ENCODE measurements at regions not wholly inside any gene's neighbourhood (a gene's known extent, or its start where the extent isn't known, plus 50 kb on each side); places are given as distances from the start of the nearest gene placed in this dataset.

DNA sequence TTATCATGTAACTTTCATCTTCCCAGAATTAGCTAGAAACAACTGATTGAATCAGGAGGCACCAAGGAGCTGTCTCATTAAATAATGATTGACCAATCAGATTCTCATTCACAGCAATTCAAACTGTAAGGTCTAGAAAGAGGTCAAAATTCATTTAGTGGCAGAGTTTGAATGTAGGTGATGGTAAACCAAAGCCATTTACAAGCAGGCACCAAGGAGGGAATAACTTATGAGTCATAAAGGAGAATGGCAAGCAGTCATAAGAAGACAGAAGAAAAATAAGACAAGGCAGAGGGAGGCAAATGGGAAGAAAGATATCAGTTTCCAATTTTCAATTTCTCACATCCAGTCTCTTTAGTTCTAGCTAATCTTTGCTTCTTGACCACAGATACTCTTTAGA is 52.9 kb upstream of the DEFB112 start:
- no peak for DNase-seq (ENCODE audit: low read depth)
- TF ChIP-seq, protein P1, sequence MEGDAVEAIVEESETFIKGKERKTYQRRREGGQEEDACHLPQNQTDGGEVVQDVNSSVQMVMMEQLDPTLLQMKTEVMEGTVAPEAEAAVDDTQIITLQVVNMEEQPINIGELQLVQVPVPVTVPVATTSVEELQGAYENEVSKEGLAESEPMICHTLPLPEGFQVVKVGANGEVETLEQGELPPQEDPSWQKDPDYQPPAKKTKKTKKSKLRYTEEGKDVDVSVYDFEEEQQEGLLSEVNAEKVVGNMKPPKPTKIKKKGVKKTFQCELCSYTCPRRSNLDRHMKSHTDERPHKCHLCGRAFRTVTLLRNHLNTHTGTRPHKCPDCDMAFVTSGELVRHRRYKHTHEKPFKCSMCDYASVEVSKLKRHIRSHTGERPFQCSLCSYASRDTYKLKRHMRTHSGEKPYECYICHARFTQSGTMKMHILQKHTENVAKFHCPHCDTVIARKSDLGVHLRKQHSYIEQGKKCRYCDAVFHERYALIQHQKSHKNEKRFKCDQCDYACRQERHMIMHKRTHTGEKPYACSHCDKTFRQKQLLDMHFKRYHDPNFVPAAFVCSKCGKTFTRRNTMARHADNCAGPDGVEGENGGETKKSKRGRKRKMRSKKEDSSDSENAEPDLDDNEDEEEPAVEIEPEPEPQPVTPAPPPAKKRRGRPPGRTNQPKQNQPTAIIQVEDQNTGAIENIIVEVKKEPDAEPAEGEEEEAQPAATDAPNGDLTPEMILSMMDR (IDR thresholded peaks at IDR 0.05; ENCODE audit: insufficient read depth, low read depth, low read length, missing control alignments) = no peak
- H3K4me3 ChIP-seq (ENCODE audit: low read depth, low read length) = no peak overlapping the region

DNA sequence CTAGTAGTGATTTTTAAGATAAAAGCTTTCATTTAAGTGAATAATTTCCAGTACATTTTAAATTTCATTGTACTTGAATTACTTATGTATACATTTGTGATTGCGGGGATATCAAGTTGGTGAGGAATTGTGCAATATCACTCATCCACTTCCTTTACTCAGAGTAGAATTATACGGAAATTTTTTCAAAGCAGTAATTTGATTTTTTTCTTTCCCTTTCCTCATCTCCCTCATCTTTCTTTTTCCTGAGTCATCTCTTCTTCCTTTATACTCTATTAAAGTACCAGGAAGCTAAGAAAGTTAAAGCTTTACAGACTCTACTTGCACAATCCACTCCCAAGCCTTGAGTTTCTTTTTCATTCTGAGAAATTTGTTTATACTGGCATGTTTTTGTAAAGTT is 60.9 kb upstream of the DEFB112 start:
- no peak overlapping the region for H3K4me3 ChIP-seq (ENCODE audit: low read depth, low read length)
- TF ChIP-seq, protein P1 (IDR thresholded peaks at IDR 0.05; ENCODE audit: insufficient read depth, low read depth, low read length, missing control alignments) = no peak
- DNase-seq (ENCODE audit: low read depth) = no peak

DNA sequence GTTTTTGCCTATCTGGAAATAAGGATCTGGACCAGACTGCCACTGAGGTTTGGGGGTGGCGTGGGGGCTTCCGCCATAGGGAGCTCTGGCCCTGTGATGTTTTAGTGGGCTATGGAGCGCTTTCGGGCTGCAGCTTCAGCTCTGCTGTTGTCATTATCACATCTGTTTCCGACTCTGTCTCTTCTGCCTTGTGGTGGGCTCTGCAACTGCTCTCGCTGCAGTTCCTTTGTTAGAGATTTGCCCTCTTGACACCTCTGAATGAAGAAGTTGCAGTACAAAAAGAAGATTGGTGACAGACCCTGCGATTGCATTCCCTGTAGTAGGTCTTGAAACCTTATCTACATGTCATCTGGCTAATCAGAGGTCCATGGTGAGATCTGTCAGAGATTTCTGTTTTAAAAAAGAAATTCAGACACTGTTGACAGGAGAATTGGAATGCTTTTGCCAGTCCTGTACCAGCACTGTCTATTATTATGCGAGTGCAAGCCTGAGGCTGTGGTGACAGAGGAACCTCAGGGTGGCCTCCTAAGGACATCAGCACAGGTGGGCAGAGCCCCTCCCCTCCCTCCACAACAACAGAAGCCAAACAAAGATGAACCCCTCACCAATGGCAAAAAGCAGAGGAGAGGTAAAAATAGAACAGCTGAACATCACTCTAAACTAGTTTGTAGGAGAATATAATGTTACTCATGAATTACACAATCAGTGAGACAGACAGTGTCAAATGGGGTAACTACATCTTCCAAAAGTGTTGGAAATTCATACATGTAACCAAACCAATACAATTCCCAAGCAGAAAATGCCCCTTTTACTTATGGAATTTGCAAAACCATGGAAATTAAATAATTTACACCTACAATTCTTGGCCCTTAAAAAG is 63.5 kb upstream of the DEFB112 start:
- TF ChIP-seq, protein P1 (IDR thresholded peaks at IDR 0.05; ENCODE audit: insufficient read depth, low read depth, low read length, missing control alignments) = no peak
- DNase-seq (ENCODE audit: low read depth) = no peak
- no peak overlapping the region for H3K4me3 ChIP-seq (ENCODE audit: low read depth, low read length)

DNA sequence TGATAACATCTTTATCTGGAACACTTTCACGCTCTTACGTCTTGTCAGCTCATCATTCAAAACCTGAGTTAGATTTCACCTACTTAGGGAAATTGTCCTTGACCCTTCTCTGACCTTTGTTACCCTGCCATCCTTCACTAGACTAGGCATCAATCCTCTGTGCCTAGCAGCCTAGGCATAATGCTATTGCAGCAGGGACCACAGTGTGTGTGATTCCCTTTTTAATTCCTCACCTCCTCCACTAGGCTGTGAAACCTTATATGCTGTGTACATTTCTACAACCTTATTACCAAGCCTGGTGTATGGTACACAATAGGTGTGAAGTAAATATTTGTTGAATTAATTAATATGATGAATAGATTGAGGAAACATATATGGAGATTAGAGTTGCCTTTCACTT is 66.7 kb upstream of the DEFB112 start:
- no peak overlapping the region for H3K4me3 ChIP-seq (ENCODE audit: low read depth, low read length)
- DNase-seq (ENCODE audit: low read depth) = no peak
- TF ChIP-seq, protein P1 (IDR thresholded peaks at IDR 0.05; ENCODE audit: insufficient read depth, low read depth, low read length, missing control alignments) = no peak

DNA sequence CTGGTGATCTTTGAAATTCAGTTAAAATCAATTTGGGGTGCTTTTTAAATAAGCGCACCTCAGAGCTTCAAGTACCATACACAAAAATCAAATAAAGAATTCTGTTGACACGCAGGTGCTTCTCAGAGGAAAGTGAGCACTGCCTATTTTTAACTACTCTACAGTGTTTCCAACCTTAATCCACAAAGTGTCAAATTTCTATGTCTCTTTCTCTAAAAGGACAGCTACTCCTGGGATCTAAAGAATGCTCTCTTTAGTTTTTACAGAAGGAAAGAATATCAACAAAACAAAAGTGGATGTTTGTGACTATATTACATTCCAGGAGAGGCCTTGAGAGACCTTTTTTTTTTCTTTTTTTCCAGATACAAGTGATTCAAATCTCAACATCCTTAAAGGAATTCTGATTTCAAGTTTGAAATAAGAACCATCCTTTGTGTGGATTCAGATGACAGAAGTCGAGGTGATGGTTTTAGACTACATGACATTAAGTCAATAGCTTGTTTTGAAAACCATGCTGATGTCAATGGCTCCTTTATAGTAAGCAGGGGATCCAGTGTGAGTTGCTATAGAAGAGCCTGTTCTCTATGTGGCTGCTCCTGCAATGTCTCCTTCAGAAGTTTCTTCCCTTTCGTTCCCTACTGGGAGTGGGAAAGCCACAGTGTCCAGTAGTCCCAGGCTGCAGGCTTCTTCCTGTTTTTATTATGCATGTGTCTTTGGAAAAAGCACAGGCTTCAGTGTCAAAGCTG is 67.2 kb upstream of the DEFB112 start:
- no peak overlapping the region for H3K4me3 ChIP-seq (ENCODE audit: low read depth, low read length)
- no peak for DNase-seq (ENCODE audit: low read depth)
- TF ChIP-seq, protein P1 (IDR thresholded peaks at IDR 0.05; ENCODE audit: insufficient read depth, low read depth, low read length, missing control alignments) = no peak

DNA sequence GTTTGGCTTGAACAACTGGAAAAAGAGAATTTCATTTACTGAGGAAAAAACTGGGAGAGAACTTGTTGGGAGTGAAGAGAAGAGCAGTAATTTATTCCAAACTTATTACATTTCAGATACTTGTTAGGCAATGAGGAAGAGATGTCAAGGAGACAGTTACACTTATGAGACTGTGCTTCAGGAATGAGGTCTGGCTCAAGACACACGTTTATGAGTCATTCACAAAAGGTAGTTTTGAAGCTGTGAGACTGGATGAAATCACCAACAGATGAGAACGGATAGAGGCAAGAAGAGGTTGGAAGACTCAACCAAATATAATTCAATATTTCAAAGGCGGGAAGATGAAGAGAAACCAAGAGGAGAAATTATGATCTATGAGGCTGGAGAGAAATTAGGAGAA is 70.6 kb upstream of the DEFB112 start:
- DNase-seq (ENCODE audit: low read depth) = no peak
- no peak overlapping the region for H3K4me3 ChIP-seq (ENCODE audit: low read depth, low read length)
- TF ChIP-seq, protein P1 (IDR thresholded peaks at IDR 0.05; ENCODE audit: insufficient read depth, low read depth, low read length, missing control alignments) = no peak

Data from GM12865 (cell line).